ENCODE measurements at regions not wholly inside any gene's neighbourhood (a gene's known extent, or its start where the extent isn't known, plus 50 kb on each side); places are given as distances from the start of the nearest gene placed in this dataset.

- Histone ChIP-seq H3K27me3 (ENCODE audit: control insufficient read depth in 1 of 2, insufficient read depth in 2 of 2, low read length in 2 of 2) (peaks cover 0 to 3% of the 10 kb centered on the region in 2 experiments; a peak in 2 of 5 replicates), H3K9me3 (ENCODE audit: low read length) (no peaks in the 10 kb centered on the region), H3K4me1 (ENCODE audit: insufficient read depth, low read length) (no peaks in the 10 kb centered on the region), H4K20me1 (ENCODE audit: insufficient read depth, low read length) (no peaks in the 10 kb centered on the region), H3K79me2 (ENCODE audit: insufficient read depth, low read length) (no peaks in the 10 kb centered on the region), H3K9ac (ENCODE audit: insufficient read depth, low read depth, low read length) (no peak overlapping the region), H3K27ac (ENCODE audit: extremely low read length, insufficient read depth, low read length) (no peak overlapping the region), H3K36me3 (replicated peaks in 1 of 2; ENCODE audit: control insufficient read depth in 1 of 2, insufficient read depth in 2 of 2, low read length in 2 of 2) (no peaks in the 10 kb centered on the region), H2AFZ (ENCODE audit: low read length) (no peak overlapping the region), H3K4me3 (replicated peaks in 1 of 3; ENCODE audit: insufficient read depth in 1 of 3, low read depth in 2 of 3, low read length in 3 of 3) (no peak overlapping the region), H3K4me2 (ENCODE audit: low read depth, low read length) (no peak overlapping the region)
- 6% methylated on average over 7 of the region's 7 CpGs for WGBS (ENCODE audit: low lambda C conversion rate)
- ATAC-seq (no peak), DNase-seq (ENCODE audit: low spot score) (no peak), FAIRE-seq (no peak)
- CTCF ChIA-PET (ENCODE audit: low intra/inter-chr PET ratio, low total read pairs), result no interaction called here
- TF ChIP-seq MLX (CRISPR knock-in tag; IDR thresholded peaks at IDR 0.05) (no peak), ATF7-NPFF (CRISPR knock-in tag; IDR thresholded peaks at IDR 0.05; ENCODE audit: low read depth) (no peak), ZZZ3 (CRISPR knock-in tag; IDR thresholded peaks at IDR 0.05; ENCODE audit: borderline replicate concordance) (no peak)
- POLR2A ChIA-PET, result no interaction called here
- intact Hi-C loops (cut with micrococcal nuclease; ENCODE audit: unreplicated experiment), result no loop called here
- in situ Hi-C loops (cut with HindIII; ENCODE audit: extremely low pct_ligation_motif_present, low pct_unique_long_range_greater_than_20kb), result no loop called here
- no TSS peak for BruUV-seq (replicated peaks)
These were observed 227.4 kb upstream of the PPP2R2D start for GRCh38 chr10:131673396-131673795.

GRCh38 chr10:131674130-131674529, 226.7 kb upstream of the PPP2R2D start:
- H2AFZ ChIP-seq (ENCODE audit: low read length), result no peak overlapping the region
- intact Hi-C loops (cut with micrococcal nuclease; ENCODE audit: unreplicated experiment) (no loop called here), in situ Hi-C loops (cut with HindIII; ENCODE audit: extremely low pct_ligation_motif_present, low pct_unique_long_range_greater_than_20kb) (no loop called here)
- H4K20me1 ChIP-seq (ENCODE audit: insufficient read depth, low read length), result no peaks in the 10 kb centered on the region
- no peaks in the 10 kb centered on the region for H3K9me3 ChIP-seq (ENCODE audit: low read length)
- no peak overlapping the region for H3K4me2 ChIP-seq (ENCODE audit: low read depth, low read length)
- H3K27me3 ChIP-seq (ENCODE audit: control insufficient read depth in 1 of 2, insufficient read depth in 2 of 2, low read length in 2 of 2), result peaks cover 0 to 3% of the 10 kb centered on the region in 2 experiments; a peak in 2 of 5 replicates
- H3K36me3 ChIP-seq (replicated peaks in 1 of 2; ENCODE audit: control insufficient read depth in 1 of 2, insufficient read depth in 2 of 2, low read length in 2 of 2), result no peaks in the 10 kb centered on the region
- DNase-seq (ENCODE audit: low spot score) (no peak), FAIRE-seq (no peak), ATAC-seq (no peak)
- no peaks in the 10 kb centered on the region for H3K79me2 ChIP-seq (ENCODE audit: insufficient read depth, low read length)
- POLR2A ChIA-PET, result no interaction called here
- H3K4me3 ChIP-seq (replicated peaks in 1 of 3; ENCODE audit: insufficient read depth in 1 of 3, low read depth in 2 of 3, low read length in 3 of 3), result no peak overlapping the region
- TF ChIP-seq ZNF367 (CRISPR knock-in tag; IDR thresholded peaks at IDR 0.05; ENCODE audit: borderline replicate concordance) (no peak), RAD51 (IDR thresholded peaks at IDR 0.05; ENCODE audit: borderline replicate concordance) (peak; percentile 35; the same call in 1 of the 2 replicates), ZNF800 (CRISPR knock-in tag; IDR thresholded peaks at IDR 0.05) (no peak), ZNF430 (CRISPR knock-in tag; IDR thresholded peaks at IDR 0.05) (no peak), HOXA7 (CRISPR knock-in tag; IDR thresholded peaks at IDR 0.05) (no peak), SMAD1 (CRISPR knock-in tag; IDR thresholded peaks at IDR 0.05; ENCODE audit: borderline replicate concordance, low read depth) (no peak)
- H3K9ac ChIP-seq (ENCODE audit: insufficient read depth, low read depth, low read length), result no peak overlapping the region
- CTCF ChIA-PET (ENCODE audit: low intra/inter-chr PET ratio, low total read pairs), result no interaction called here
- no peaks in the 10 kb centered on the region for H3K4me1 ChIP-seq (ENCODE audit: insufficient read depth, low read length)
- H3K27ac ChIP-seq (ENCODE audit: extremely low read length, insufficient read depth, low read length), result no peak overlapping the region
- no TSS peak for BruUV-seq (replicated peaks)
- 57% methylated on average over 4 of the region's 9 CpGs for WGBS (ENCODE audit: low lambda C conversion rate)
